Fibroblast of lung (primary cell): ENCODE measurements at regions not wholly inside any gene's neighbourhood (a gene's known extent, or its start where the extent isn't known, plus 50 kb on each side); places are given as distances from the start of the nearest gene placed in this dataset.

ENCODE experiments used
- DNase-seq, 2 donors: peaks; one replicate each; pipeline versions ENCODE4 v3.0.0 to v3.0.0-alpha.2; 2010; ENCODE audit warnings: low read depth in 2 of 2
- H2AFZ ChIP-seq: 2 replicates; pipeline ENCODE4 v1.5.1; 2012; ENCODE audit warnings: low read length, control low read depth, inconsistent platforms
- H3K27ac ChIP-seq: 2 replicates; pipeline ENCODE4 v1.5.1; 2011; ENCODE audit warnings: low read length, control low read depth; ENCODE audit not compliant: insufficient read depth
- H3K27me3 ChIP-seq: 2 replicates; pipeline ENCODE4 v1.5.1; 2011; ENCODE audit warnings: mild to moderate bottlenecking, low read length; ENCODE audit not compliant: control insufficient read depth, insufficient read depth
- H3K36me3 ChIP-seq: 2 replicates; pipeline ENCODE4 v1.5.1; 2011; ENCODE audit warnings: low read length; ENCODE audit not compliant: control insufficient read depth, insufficient read depth
- H3K4me1 ChIP-seq: 2 replicates; pipeline ENCODE4 v1.5.1; 2011; ENCODE audit warnings: low read length; ENCODE audit not compliant: control insufficient read depth, insufficient read depth; ENCODE audit errors: extremely low read depth
- H3K4me2 ChIP-seq: 2 replicates; pipeline ENCODE4 v1.5.1; 2011; ENCODE audit warnings: low read length, control low read depth; ENCODE audit not compliant: insufficient read depth; ENCODE audit errors: extremely low read depth
- H3K4me3 ChIP-seq, 4 experiments: fragments of 200-600 bp in 1 of 4; sonication (generic) in 1 of 4; replicated peaks in 1 of 4; 2 replicates each; pipeline ENCODE4 v1.5.1; 2011 to 2016; ENCODE audit warnings: low read length in 4 of 4, low read depth in 3 of 4, mild to moderate bottlenecking in 3 of 4, control low read depth in 2 of 4, inconsistent platforms in 1 of 4, mixed read lengths in 1 of 4; ENCODE audit not compliant: insufficient read depth in 1 of 4; ENCODE audit errors: control extremely low read depth in 1 of 4
- H3K79me2 ChIP-seq: 2 replicates; pipeline ENCODE4 v1.5.1; 2012; ENCODE audit warnings: mild to moderate bottlenecking, low read length, inconsistent platforms; ENCODE audit not compliant: control insufficient read depth, insufficient read depth
- H3K9ac ChIP-seq: 2 replicates; pipeline ENCODE4 v1.5.1; 2011; ENCODE audit warnings: mild to moderate bottlenecking, low read length, control low read depth; ENCODE audit not compliant: insufficient read depth
- H3K9me3 ChIP-seq: 2 replicates; pipeline ENCODE4 v1.5.1; 2012; ENCODE audit warnings: low read depth, low read length; ENCODE audit not compliant: control insufficient read depth, insufficient read depth
- H4K20me1 ChIP-seq: 2 replicates; pipeline ENCODE4 v1.5.1; 2011; ENCODE audit warnings: low read length; ENCODE audit not compliant: control insufficient read depth, insufficient read depth; ENCODE audit errors: extremely low read depth
- CTCF ChIP-seq, 2 donors: IDR thresholded peaks in 1 of 2; conservative IDR thresholded peaks in 1 of 2; 1 replicate in 1 of 2; 2 replicates in 1 of 2; pipeline ENCODE4 v1.5.1; 2011 to 2012; ENCODE audit warnings: low read length in 2 of 2, control low read depth in 1 of 2, inconsistent platforms in 1 of 2, low read depth in 1 of 2, mild to moderate bottlenecking in 1 of 2
- EZH2 ChIP-seq: IDR thresholded peaks from 2 replicates; pipeline ENCODE4 v1.5.1; 2012; ENCODE audit warnings: low read length, control low read depth, mild to moderate bottlenecking; ENCODE audit errors: missing control alignments

DNA sequence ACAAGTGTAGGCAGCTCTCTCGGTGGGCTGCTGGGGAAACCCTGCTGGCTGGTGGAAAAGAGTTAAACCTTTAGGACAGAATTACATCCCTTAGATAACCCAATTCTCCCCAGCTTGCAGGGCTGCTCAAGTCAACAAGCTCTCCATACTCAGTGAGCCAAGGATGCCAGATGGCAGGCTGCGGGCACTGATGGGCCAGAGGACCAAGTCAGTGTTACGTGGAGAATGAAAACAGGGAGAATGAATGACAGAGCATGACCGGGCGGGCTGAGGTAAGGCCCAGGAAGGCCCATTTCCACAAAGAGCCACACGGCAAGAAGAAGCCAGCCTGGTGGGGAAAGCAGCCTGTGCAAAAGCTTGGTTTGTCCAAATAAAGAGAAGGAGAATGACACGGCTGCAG lies 58.7 kb upstream of the CD93 start:
- no peak overlapping the region for H3K4me3 ChIP-seq
- no peak overlapping the region for H3K9ac ChIP-seq
- peaks cover 31% of the 10 kb centered on the region for H3K4me1 ChIP-seq
- no peak for TF ChIP-seq EZH2
- no peak for TF ChIP-seq CTCF (conservative IDR thresholded peaks at IDR 0.05 in 1 of 2, IDR thresholded peaks at IDR 0.05 in 1 of 2; ENCODE audit: low read depth in 1 of 2, low read length in 2 of 2)
- no peaks in the 10 kb centered on the region for H4K20me1 ChIP-seq
- H2AFZ ChIP-seq = no peak overlapping the region
- H3K27me3 ChIP-seq = no peaks in the 10 kb centered on the region
- no peaks in the 10 kb centered on the region for H3K9me3 ChIP-seq
- H3K4me2 ChIP-seq = no peak overlapping the region
- no peaks in the 10 kb centered on the region for H3K36me3 ChIP-seq
- DNase-seq = no peak
- no peaks in the 10 kb centered on the region for H3K79me2 ChIP-seq
- H3K27ac ChIP-seq = peak overlapping the region; percentile 10

DNA sequence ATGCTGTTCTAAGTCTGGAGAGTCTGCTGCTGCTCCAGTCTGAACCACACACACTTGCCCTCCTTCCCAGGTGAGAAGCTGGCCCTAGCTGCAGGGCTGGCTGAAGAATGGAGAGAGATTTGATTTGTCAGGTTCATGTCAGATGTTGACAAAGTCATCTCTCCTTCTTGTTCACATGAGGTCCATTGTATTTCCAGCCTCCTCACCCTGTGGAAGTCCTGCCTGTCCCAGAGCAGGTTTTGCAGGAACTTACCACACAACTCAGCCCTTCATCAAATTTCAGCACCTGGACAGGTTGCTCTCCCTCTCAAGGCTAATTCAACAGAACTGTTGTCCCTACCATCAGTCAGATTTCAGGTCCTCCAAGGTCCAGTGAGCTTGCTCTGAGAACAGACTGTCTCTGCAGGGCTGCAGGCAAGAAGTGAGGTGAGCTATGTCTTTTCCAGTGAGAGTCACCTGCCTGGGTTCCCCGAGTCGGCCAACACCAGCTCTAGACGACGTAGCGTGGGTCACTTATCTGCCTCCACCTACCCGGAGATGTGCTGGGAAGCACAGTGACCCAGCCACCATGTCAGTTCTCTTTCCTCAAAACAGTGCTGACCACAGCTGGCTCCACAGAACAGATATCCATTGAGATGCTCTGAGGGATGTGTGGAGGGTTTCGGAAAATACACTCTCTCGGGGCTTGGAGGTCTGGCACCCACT lies 58.0 kb upstream of the CD93 start:
- no peaks in the 10 kb centered on the region for H3K79me2 ChIP-seq
- TF ChIP-seq CTCF (conservative IDR thresholded peaks at IDR 0.05 in 1 of 2, IDR thresholded peaks at IDR 0.05 in 1 of 2; ENCODE audit: low read depth in 1 of 2, low read length in 2 of 2) = no peak
- TF ChIP-seq EZH2 = no peak
- H3K9me3 ChIP-seq = no peaks in the 10 kb centered on the region
- no peak overlapping the region for H3K4me3 ChIP-seq
- H4K20me1 ChIP-seq = no peaks in the 10 kb centered on the region
- DNase-seq = no peak
- peaks cover 27% of the 10 kb centered on the region for H3K4me1 ChIP-seq
- H3K9ac ChIP-seq = no peak overlapping the region
- no peaks in the 10 kb centered on the region for H3K27me3 ChIP-seq
- no peak overlapping the region for H2AFZ ChIP-seq
- no peak overlapping the region for H3K4me2 ChIP-seq
- no peak overlapping the region for H3K27ac ChIP-seq
- H3K36me3 ChIP-seq = no peaks in the 10 kb centered on the region

GRCh38 chr20:23143098-23143497 lies 57.0 kb upstream of the CD93 start:
- Histone ChIP-seq H3K4me3 (no peak overlapping the region), H3K79me2 (no peaks in the 10 kb centered on the region), H2AFZ (no peak overlapping the region), H3K4me2 (peak overlapping the region; percentile 55), H3K27ac (peak overlapping the region; percentile 58), H3K27me3 (no peaks in the 10 kb centered on the region), H3K36me3 (no peaks in the 10 kb centered on the region), H3K4me1 (peaks cover 21% of the 10 kb centered on the region), H3K9ac (no peak overlapping the region), H4K20me1 (no peaks in the 10 kb centered on the region), H3K9me3 (no peaks in the 10 kb centered on the region)
- no peak for TF ChIP-seq EZH2
- TF ChIP-seq CTCF (conservative IDR thresholded peaks at IDR 0.05 in 1 of 2, IDR thresholded peaks at IDR 0.05 in 1 of 2; ENCODE audit: low read depth in 1 of 2, low read length in 2 of 2) = no peak
- DNase-seq = peak; percentile 81 to 84
